GM18508 (cell line): ENCODE measurements at regions not wholly inside any gene's neighbourhood (a gene's known extent, or its start where the extent isn't known, plus 50 kb on each side); places are given as distances from the start of the nearest gene placed in this dataset.
"Not testable (repeated sequence)": the region's sequence is repeated elsewhere in the genome, so short reads cannot be mapped to it uniquely, and the experiment has no call there.

Source experiments
- ATAC-seq: cut with Tn5 transposase; IDR thresholded peaks from one replicate; pipeline ENCODE4 v1.9.1; 2021; ENCODE audit warnings: moderate number of reproducible peaks; ENCODE audit not compliant: insufficient read depth, unreplicated experiment

DNA sequence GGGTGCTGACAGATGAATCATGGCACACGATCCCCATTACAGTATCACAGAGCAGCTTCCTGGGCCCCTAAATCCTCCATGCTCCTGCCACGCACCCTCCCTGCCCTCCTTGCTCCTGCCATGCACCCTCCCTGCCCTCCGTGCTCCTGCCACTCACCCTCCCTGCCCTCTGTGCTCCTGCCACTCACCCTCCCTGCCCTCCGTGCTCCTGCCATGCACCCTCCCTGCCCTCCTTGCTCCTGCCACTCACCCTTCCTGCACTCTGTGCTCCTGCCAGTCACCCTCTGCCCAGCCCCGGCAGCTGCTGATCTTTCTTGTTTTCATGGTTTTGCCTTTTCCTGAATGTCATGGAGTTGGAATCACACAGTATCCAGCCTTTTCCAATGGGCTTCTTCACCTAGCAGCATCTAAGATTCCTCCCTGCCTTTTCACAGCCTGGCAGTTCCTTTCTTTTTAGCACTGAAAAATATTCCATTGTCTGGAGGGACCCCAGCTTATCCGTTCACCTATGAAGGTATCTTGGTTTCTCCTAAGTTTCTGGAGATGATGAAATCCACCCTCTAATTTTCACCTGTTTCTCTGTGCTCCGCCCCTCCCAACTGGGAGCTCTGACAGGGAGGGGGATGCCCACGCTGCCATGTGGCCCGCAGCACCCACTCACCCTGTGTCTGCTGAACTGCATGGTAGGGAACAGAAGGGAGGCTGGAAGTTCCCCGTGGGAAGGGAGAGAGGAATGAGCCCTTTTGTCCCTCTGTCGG lies 142.3 kb downstream of the NPIPB11 start:
- ATAC-seq: not testable (repeated sequence)

DNA sequence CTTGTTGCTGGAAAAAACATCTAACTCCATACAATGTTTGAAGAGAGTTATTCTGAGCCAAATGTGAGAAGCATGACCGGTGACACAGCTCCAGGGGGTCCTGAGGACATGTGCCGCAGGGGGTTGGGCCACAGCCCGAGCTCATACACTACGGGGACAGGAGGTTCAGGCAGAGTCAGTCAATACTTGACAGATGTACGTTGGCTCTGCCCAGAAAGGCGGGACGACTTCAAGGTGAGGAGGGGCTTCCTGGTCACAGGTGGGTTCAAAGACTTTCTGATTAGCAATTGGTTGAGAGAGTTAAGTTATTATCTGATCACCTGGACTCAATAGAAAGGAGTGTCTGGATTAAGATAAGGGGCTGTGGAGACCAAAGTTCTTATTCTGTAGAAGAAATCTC lies 143.8 kb downstream of the NPIPB11 start:
- not testable (repeated sequence) for ATAC-seq

DNA sequence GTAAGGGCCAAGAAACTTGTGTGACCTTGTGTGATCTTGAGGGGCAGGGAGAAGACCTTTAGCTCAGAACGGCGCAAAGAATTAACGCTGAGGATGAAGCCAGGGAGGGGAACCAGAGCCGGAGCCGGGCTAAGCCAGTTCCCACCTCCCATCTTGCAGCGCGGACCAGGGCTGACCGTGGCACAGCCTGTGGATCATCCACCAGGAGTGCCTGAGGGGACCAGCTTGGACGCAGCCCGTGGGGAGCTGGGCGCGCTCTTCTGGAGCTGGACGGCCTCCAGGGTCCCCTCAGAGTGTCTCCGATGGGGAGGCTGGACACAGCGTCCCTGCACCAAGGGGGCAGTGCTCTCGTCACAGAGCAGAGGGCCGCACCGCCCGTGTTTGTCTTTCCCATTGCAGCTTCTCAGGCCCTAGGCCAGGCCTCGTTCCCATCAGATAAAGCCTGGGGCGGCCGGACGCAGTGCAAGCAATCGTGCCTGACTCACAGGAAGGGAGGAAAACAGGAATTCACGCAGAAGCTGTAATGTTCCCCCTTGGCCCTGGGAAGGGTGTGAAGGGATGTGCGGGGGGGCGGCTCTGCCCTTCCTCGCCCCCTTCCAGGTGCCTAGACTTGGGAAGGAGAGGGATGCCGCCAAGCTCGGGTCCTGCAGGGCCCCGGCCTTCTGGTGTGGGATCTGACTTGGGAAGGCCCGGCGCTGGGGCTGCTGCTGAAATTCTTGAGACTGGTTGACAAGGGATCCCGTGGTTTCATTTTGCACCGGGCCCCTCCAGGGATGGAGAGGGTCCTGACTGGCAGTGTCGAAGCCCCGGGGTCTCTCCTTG lies 144.9 kb downstream of the NPIPB11 start:
- not testable (repeated sequence) for ATAC-seq

DNA sequence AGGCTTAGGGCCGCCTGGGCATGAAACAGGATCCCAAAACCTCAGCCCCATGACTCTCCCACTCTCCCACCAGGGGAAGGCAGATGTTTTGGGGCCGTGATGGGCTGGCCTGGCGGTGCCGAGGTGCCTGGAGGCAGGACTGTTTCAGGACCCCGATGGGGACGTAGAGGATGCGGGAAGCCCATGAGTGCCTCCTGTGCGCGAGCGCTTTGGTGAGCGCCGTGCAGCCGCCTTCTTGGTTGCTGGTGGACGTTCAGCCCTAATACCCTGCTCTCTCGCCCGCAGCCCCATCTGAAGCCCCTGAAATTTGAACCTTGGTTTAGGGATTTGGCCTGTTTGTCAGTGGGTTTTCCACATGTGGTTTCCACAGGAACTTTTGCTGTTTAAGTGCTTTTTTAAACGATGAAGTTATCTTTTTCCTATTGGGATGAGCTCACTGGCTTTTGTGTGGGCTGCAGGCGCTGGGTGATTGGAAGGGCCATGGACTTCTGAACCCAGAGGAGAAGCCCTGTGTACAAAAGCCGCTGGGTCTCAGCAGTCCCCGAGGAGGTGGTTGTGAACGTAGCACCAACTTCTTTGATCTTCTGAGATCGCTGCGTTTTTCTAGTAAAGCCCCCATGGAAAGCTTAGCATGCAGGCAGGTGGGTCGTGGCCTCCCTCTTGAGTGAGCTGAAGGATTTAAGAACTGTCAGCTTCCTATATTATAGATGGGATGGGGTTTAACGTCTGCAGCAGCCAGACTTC lies 145.7 kb downstream of the NPIPB11 start:
- ATAC-seq: not testable (repeated sequence)

DNA sequence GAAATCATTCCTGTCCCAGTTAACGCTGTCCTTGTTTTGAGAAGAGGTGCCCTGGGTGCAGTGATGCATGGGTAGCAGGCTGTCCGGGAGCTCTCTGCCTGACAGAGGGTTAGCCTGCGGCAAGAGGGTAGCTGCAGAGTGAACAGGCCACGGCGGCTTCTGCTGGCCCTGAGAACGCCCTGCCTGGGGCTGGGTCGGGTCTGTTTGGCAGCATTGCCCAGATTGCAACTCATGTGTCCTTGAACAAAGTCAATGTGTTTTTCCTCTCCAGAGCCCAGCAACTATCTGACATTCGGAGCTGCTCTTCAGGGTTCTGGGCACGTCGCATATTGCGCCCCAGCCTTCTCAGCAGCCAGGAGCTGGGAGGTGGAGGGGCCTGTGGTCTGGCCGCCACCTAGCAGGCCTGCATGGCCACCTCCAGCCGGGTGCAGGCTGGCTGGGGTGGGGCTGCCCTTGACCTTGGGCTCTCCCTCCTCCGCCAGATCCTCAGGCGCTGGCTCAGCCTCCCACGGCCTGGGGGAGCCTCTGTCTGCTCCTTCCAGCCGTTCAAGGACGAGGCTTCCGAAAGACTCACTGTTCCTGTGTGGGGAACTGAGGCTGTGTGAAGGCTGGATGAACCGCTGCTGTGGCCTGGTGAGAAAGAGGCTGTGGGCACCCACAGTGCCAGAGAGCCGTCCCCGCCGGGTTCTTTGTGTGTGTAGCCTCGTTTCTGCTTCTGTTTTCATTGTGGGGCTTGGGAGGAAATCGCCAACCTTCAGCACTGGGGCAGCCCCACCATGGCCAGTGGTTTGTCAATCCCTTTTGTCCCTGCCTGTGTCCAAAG lies 146.7 kb downstream of the NPIPB11 start:
- ATAC-seq: not testable (repeated sequence)

DNA sequence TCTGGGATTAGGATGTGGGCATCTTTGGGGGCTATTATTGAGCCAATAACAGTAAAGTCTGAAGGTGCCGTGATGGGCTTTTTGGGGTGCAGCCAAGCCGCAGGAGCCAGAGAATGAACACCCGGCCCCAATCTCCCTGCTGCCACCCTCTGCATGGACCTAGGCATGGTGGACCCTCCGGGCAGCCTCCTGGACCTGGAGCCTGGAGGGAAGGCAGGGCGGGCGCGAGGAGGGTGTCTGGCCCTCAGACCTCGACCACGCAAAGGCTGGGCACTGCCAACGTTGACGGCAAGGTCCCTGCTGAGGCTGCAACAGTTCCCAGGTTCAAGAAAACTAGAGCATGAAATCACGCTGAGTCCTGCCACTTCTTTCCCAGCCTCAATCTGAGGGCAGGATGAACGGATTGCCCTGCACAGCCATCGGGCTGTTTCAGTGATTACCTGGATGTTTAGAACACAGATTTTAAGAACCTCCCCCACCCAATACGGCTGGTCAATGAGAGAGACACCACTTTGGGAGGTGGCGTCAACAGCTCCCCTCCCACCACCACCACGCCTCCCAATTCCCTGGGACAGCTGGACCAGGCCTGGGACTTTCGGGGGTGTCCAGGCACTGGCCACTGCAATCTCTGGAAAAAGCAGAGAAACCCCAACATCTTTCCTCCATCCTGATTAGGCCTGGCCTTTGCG lies 147.4 kb downstream of the NPIPB11 start:
- ATAC-seq: not testable (repeated sequence)

DNA sequence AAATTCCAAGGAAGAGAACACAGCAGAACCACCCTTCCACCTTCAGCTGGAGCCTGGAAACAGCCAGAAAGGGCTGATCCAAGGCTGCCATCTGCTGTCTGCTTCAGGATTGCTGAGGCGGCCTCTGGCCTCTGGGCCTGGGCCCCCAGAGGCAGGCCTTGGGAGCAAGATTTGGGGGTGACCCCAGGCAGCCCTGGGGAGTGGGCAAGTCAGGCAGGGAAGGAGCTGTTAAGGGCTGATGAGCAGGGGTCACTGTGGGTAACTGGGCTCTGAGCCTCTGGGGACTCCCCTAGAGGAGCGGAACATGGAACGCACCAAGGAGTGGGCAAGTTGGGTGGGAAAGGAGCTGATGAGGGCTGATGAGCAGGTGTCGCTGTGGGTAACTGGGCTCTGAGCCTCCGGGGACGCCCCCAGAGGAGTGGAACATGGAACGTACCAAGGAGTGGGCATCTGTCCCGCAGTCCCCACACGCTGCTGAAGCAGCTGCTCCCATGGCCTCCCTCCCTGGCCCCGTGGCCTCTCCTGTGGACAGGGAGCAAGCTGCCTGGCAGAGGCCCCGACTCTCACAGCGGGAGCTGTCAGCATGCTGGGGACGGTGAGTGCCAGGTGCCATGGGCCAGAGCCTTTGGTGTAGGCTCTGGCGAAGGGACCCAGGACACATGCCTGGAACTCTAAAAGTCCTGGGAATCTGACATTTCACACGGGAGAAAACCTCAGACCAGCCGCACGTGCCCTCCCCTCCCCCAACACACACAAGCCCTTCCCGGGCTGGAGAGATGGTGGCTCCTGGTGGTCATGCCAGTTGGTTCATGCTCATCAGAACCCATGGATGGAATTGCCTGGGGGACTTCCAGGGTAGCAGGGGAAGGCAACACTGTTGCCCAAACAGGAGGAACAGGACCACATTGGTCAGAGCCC lies 148.8 kb downstream of the NPIPB11 start:
- ATAC-seq: not testable (repeated sequence)

DNA sequence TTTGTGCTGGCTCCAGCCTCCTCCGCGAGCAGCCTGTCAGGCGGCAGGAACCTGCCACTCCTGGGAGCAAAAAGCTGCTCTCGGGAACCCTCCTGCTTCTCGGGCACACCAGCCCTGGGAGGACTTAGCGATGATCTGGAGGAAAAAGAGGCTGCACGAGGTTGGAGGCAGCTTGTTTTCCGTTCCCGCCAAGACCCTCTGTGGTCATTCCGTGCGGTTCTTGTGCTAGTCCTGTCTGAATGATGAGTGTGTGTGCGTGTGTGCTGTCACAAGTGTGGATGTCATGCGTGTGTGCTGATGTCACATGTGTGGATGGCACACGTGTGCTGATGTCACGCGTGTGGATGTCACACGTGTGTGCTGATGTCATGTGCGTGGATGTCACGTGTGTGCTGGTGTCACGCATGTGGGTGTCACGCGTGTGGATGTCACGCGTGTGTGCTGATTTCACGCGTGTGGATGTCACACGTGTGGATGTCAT lies 150.0 kb downstream of the NPIPB11 start:
- ATAC-seq: no peak

DNA sequence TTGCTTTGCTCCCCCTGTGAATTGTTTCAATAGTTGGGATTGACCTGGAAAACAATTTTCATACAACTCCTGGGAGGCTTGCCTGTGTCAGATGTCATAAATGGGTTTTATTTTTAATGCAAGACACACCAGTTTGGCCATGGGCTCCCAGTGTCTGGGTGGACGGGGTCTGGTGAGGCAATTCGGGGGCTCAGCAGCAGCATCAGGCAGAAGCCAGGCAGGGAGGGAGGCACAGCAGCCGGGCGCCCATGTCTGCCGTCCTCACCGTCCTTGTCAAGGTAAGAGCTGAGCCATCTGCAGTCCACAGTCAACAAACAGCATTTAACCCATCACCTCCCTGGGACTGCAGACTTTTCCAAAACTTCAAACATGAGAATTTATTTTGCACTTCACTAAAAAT lies 150.6 kb downstream of the NPIPB11 start:
- not testable (repeated sequence) for ATAC-seq

DNA sequence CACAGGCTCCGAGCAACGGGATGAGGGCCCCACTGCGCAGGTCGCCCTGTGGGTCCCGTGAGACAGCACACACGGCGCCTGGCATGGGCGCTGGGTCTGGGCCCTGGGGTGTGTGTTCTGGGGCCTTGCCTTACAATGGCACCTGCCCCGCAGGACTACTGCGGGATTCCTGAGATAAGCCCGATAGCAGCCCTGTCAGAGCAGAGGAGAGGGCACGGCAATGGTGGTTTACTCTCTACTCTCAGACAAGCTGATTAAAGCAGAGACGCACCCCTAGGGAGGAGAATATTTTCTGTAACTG lies 151.1 kb downstream of the NPIPB11 start:
- not testable (repeated sequence) for ATAC-seq

DNA sequence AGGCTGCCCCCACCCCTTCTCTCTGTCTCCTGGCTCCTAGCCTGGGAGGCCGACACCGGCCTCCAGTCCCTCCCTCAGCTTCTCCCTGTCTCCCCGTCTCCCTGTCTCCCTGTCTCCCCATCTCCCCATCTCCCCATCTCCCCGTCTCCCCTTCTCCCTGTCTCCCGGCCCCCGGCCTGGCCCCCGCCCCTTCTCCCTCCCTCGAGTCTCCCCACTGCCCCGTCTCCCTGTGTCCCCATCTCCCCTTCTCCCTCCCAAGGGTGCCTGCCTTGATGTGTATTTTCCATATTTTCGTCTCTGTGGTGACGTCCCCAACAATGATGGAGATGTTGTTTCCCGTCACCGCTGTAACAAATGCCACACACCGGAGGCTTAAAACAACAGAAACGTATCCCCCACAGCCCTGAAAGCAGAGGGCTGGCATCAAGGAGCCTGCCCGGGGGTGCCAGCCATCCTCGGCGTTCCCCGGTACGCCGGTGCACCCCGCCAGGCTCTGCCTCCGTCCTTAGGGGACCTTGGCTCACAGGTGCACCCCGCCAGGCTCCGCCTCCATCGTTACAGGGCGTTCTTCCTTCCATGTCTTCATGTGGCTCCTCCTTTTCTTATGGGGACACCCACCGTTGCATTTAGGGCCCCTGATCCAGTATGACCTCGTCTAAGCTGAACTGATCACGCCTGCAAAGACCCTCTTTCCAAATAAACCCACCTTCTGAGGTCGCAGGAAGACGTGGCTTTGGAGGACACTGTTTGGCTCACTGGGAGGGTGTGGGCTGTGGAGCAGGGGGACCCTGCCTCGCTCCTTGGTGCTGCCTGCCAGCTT lies 151.6 kb downstream of the NPIPB11 start:
- ATAC-seq: no peak

DNA sequence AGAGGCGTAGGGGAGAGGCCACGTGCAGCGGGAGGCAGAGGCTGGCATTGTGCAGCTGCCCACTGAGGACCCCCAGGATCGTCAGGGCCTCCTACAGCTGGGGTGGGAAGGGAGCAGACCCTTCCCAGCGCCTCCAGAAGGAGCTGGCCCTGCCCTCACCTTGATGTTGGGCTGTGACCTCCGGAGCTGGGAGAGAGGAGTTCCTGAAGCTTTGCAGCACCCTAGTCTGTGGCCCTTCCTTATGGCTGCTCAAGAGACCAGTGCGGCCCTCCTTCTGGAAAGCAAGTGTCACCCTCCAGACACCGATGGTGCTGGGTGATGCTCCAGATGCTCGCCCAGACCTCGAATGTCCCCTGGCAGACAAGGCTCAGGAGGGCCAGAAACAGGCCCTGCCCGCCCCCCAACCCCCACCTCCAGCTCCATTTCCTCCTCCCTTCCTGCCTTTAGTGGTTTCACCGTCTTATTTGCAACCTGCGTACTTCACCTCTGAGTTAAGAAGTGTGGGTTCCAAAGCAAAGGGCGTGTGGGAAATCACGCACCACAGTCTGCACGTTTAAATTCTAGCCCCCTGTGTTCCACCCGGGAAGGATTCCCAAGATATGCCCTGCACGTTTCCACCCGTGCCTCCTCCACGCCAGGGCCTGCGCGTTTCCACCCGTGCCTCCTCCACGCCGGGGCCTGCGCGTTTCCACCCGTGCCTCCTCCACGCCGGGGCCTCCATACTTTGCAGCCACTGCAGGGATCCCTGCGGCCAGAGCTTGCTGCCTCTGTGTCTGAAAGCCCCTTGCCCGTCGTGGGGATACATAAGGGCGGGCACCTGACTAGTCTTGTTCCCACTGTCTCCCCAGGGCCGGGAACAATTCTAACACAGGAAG lies 152.6 kb downstream of the NPIPB11 start:
- ATAC-seq: not testable (repeated sequence)

DNA sequence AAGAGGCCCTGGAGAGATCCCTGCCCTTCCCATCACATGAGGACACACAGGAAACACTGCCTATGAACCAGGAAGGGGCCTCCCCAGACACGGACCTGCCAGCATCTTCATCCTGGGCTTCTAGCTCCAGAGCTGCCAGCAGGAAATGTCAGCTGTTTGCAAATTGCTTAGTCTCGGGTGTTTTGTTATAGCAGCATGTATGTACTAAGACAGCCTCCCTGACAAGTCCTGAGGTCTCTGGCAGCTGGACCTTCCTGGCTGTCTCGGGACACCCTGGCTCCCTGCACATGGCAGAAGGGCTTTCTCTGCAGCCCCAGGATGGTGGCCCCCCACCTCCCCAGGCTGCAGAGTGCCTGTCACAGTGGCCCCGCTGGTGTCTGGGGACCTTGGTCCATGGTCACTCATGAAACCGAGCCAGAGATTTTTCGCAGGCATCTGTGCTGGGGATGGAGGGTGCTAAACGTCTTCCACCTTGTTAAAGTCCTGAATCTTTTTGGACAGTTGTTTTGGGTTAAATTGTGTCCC lies 153.4 kb downstream of the NPIPB11 start:
- not testable (repeated sequence) for ATAC-seq

DNA sequence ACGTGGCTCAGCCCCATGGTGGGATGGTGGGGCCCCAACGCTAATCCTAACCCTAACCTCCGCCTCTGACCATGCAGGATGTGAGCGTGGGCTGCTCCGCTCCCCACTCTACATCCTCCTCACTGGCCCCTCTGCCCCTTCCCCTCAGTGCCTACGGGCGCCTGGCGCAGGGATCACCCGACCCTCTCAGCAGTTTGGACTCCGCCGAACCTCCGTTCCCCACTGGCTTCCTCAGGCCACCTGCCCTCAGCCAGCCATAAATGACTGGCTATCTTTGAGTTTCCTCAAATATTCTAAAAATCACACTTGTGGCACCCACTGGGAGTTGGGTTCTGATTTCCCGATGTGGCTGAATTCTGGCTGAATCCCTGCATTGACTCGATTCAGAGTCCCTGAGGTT lies 154.2 kb downstream of the NPIPB11 start:
- ATAC-seq: not testable (repeated sequence)

DNA sequence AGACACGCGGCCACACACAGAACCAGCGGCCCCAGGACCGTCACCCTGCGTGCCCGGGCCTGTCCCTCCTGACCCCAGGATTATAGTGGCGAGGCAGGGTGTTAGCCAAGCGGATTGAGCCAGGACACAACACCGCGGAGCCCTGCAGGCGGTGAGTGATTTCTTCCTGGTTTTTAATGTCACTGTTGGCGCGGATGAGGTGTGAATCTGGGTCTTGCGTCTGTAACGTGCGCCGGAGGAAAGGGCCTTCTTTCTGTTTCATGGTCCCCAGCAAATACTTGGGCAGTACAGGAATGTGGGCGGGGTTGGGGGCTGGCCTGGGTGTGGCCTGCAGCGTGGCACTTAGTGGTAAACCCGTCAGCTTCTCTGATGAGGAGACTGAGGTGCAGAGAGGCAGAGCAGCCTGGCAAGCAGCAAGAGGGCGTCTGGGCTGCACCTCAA lies 154.9 kb downstream of the NPIPB11 start:
- not testable (repeated sequence) for ATAC-seq

DNA sequence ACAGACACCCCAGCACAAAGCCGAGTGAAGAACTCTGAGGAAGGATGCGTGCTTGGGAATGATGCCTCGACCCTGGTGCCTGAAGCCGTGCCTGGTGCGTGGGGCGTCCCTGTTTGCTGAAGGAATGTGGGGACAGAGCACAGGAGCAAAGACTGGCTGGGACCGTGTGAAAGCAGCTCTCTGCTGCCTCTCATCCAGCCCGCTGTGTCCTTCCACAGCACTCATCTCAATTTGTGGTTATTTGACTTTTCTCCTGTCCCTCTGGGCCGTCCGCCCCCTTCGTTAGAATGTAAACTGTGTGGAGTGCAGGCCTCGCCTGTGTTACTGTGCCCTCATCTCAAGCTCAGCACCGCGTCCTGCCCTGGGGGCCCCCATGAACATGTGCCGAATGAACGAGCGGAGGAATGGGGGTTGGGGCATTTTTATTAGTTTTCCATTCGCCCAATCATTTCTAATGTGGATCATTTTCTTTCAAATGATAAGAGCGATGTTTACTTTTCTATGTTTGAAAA lies 155.5 kb downstream of the NPIPB11 start:
- not testable (repeated sequence) for ATAC-seq
